CD14-positive monocyte (primary cell): ENCODE measurements at regions not wholly inside any gene's neighbourhood (a gene's known extent, or its start where the extent isn't known, plus 50 kb on each side); places are given as distances from the start of the nearest gene placed in this dataset.

ENCODE experiments used
- DNase-seq, 3 donors: peaks; one replicate each; pipeline ENCODE4 v3.0.0-alpha.2; 2011 to 2022
- H2AFZ ChIP-seq: 2 replicates; pipeline ENCODE4 v1.6.0; 2012; ENCODE audit warnings: mild to moderate bottlenecking, low read depth, low read length, inconsistent platforms; ENCODE audit not compliant: insufficient read depth, poor library complexity, severe bottlenecking
- H3K27ac ChIP-seq, 2 donors: 1 replicate in 1 of 2; 2 replicates in 1 of 2; pipeline ENCODE4 v1.5.1; 2012 to 2013; ENCODE audit warnings: low read length in 2 of 2, control low read depth in 1 of 2, inconsistent platforms in 1 of 2, low read depth in 1 of 2, mild to moderate bottlenecking in 1 of 2
- H3K27me3 ChIP-seq, 2 donors: one replicate each; pipeline versions ENCODE4 v1.6.0 to v1.6.1; 2011 to 2013; ENCODE audit warnings: low read length in 2 of 2; ENCODE audit not compliant: control insufficient read depth in 2 of 2, insufficient read depth in 2 of 2
- H3K36me3 ChIP-seq, 2 donors: replicated peaks in 1 of 2; 1 replicate in 1 of 2; 2 replicates in 1 of 2; pipeline versions ENCODE4 v1.5.1 to v1.6.1; 2012 to 2013; ENCODE audit warnings: low read length in 2 of 2, control low read depth in 1 of 2, inconsistent platforms in 1 of 2, mild to moderate bottlenecking in 1 of 2; ENCODE audit not compliant: insufficient read depth in 2 of 2, control insufficient read depth in 1 of 2
- H3K4me1 ChIP-seq, 2 donors: 1 replicate in 1 of 2; 2 replicates in 1 of 2; pipeline versions ENCODE4 v1.5.1 to v1.6.1; 2012 to 2013; ENCODE audit warnings: low read length in 2 of 2, control low read depth in 1 of 2, inconsistent platforms in 1 of 2, mild to moderate bottlenecking in 1 of 2, moderate library complexity in 1 of 2; ENCODE audit not compliant: insufficient read depth in 2 of 2, control insufficient read depth in 1 of 2
- H3K4me2 ChIP-seq: replicated peaks from 2 replicates; pipeline ENCODE3; 2012; ENCODE audit warnings: low read length, moderate library complexity, mild to moderate bottlenecking; ENCODE audit not compliant: poor library complexity, severe bottlenecking; ENCODE audit errors: extremely low read depth
- H3K4me3 ChIP-seq, 3 experiments: fragments of 200-600 bp in 1 of 3; sonication (generic) in 1 of 3; replicated peaks in 1 of 3; 1 replicate in 2 of 3; 2 replicates in 1 of 3; pipeline ENCODE4 v1.5.1; 2011 to 2013; ENCODE audit warnings: low read length in 3 of 3, mild to moderate bottlenecking in 3 of 3, control low read depth in 2 of 3, low read depth in 2 of 3, inconsistent platforms in 1 of 3, moderate library complexity in 1 of 3
- H3K79me2 ChIP-seq: 2 replicates; pipeline ENCODE4 v1.6.0; 2012; ENCODE audit warnings: mild to moderate bottlenecking, control low read depth, inconsistent platforms, low read length, moderate library complexity; ENCODE audit not compliant: insufficient read depth
- H3K9ac ChIP-seq: 2 replicates; pipeline ENCODE4 v1.6.0; 2017; ENCODE audit warnings: low read length, mild to moderate bottlenecking; ENCODE audit not compliant: insufficient read depth, poor library complexity, severe bottlenecking
- H3K9me3 ChIP-seq, 2 donors: replicated peaks in 1 of 2; 1 replicate in 1 of 2; 2 replicates in 1 of 2; pipeline versions ENCODE4 v1.5.1 to v1.6.1; 2012 to 2013; ENCODE audit warnings: low read length in 2 of 2, control low read depth in 1 of 2; ENCODE audit not compliant: control insufficient read depth in 1 of 2, insufficient read depth in 1 of 2
- H4K20me1 ChIP-seq: 2 replicates; pipeline ENCODE4 v1.6.0; 2012; ENCODE audit warnings: mild to moderate bottlenecking, low read length, control low read depth, moderate library complexity; ENCODE audit not compliant: insufficient read depth
- H3K27ac Mint-ChIP-seq, 7 donors: one replicate each; pipeline ENCODE4 v1.8.0; 2020; ENCODE audit warnings: mild to moderate bottlenecking in 7 of 7, mixed read lengths in 7 of 7, moderate library complexity in 6 of 7, inconsistent platforms in 2 of 7
- H3K27me3 Mint-ChIP-seq, 3 donors: one replicate each; pipeline ENCODE4 v1.8.0; 2021 to 2022; ENCODE audit warnings: low read depth in 3 of 3, mild to moderate bottlenecking in 3 of 3, mixed read lengths in 3 of 3, moderate library complexity in 3 of 3, inconsistent platforms in 1 of 3
- H3K36me3 Mint-ChIP-seq, 2 donors: one replicate each; pipeline ENCODE4 v1.8.0; 2020; ENCODE audit warnings: mixed read lengths in 2 of 2, inconsistent platforms in 1 of 2, mild to moderate bottlenecking in 1 of 2
- H3K4me1 Mint-ChIP-seq: one replicate; pipeline ENCODE4 v1.8.0; 2020; ENCODE audit warnings: mild to moderate bottlenecking, mixed read lengths
- H3K4me3 Mint-ChIP-seq, 2 donors: one replicate each; pipeline ENCODE4 v1.8.0; 2020; ENCODE audit warnings: mild to moderate bottlenecking in 2 of 2, mixed read lengths in 2 of 2, moderate library complexity in 1 of 2
- H3K9me3 Mint-ChIP-seq, 7 donors: one replicate each; pipeline ENCODE4 v1.8.0; 2020 to 2022; ENCODE audit warnings: mixed read lengths in 7 of 7, mild to moderate bottlenecking in 6 of 7, moderate library complexity in 6 of 7, inconsistent platforms in 2 of 7
- WGBS: methylation state at CpG from one replicate; pipeline ENCODE4 v1.1.5; 2013; ENCODE audit warnings: missing lambda C conversion rate; ENCODE audit not compliant: insufficient coverage; 5-methylcytosine and 5-hydroxymethylcytosine counted together
- intact Hi-C, 2 donors: fragments of 100-400 bp; cut with micrococcal nuclease; formaldehyde crosslinking; loops; one replicate each; pipeline versions ENCODE4 v1.15.0 to v1.15.1; 2023
- TF ChIP-seq, protein P1 (sequence below): fragments of 200-600 bp; IDR thresholded peaks from one replicate; pipeline ENCODE4 v1.8.0; 2022; ENCODE audit warnings: antibody characterized with exemption, mild to moderate bottlenecking

- Mint-ChIP-seq H3K4me1 (no peaks in the 10 kb centered on the region), H3K27me3 (no peaks in the 10 kb centered on the region), H3K9me3 (peaks cover 0 to 11% (median 2%) of the 10 kb centered on the region in 7 donors), H3K4me3 (no peak overlapping the region), H3K27ac (no peak overlapping the region), H3K36me3 (no peaks in the 10 kb centered on the region)
- Histone ChIP-seq H3K4me1 (no peaks in the 10 kb centered on the region), H3K36me3 (no peaks in the 10 kb centered on the region), H3K4me2 (no peak overlapping the region), H3K9ac (no peak overlapping the region), H4K20me1 (no peaks in the 10 kb centered on the region), H3K27ac (no peak overlapping the region), H3K79me2 (no peaks in the 10 kb centered on the region), H2AFZ (no peak overlapping the region), H3K9me3 (peaks cover 0 to 10% of the 10 kb centered on the region in 2 donors), H3K4me3 (no peak overlapping the region), H3K27me3 (no peaks in the 10 kb centered on the region)
- DNase-seq, result no peak
- intact Hi-C loops, result no loop called here
- 79% methylated on average over 1 of the region's 3 CpGs for WGBS
- TF ChIP-seq, protein P1, sequence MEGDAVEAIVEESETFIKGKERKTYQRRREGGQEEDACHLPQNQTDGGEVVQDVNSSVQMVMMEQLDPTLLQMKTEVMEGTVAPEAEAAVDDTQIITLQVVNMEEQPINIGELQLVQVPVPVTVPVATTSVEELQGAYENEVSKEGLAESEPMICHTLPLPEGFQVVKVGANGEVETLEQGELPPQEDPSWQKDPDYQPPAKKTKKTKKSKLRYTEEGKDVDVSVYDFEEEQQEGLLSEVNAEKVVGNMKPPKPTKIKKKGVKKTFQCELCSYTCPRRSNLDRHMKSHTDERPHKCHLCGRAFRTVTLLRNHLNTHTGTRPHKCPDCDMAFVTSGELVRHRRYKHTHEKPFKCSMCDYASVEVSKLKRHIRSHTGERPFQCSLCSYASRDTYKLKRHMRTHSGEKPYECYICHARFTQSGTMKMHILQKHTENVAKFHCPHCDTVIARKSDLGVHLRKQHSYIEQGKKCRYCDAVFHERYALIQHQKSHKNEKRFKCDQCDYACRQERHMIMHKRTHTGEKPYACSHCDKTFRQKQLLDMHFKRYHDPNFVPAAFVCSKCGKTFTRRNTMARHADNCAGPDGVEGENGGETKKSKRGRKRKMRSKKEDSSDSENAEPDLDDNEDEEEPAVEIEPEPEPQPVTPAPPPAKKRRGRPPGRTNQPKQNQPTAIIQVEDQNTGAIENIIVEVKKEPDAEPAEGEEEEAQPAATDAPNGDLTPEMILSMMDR, result no peak
These were observed 346.2 kb upstream of the IMPG1 start for GRCh38 chr6:76418560-76419223.

GRCh38 chr6:76416821-76417605, 344.6 kb upstream of the IMPG1 start:
- TF ChIP-seq, protein P1, result no peak
- Histone ChIP-seq H3K9me3 (peaks cover 0 to 10% of the 10 kb centered on the region in 2 donors), H3K4me3 (no peak overlapping the region), H3K4me1 (no peaks in the 10 kb centered on the region), H3K27me3 (no peaks in the 10 kb centered on the region), H2AFZ (no peak overlapping the region), H3K79me2 (no peaks in the 10 kb centered on the region), H3K36me3 (no peaks in the 10 kb centered on the region), H3K4me2 (no peak overlapping the region), H4K20me1 (no peaks in the 10 kb centered on the region), H3K9ac (no peak overlapping the region), H3K27ac (no peak overlapping the region)
- no peaks in the 10 kb centered on the region for H3K4me1 Mint-ChIP-seq
- H3K27ac Mint-ChIP-seq, result no peak overlapping the region
- no peak for DNase-seq
- H3K27me3 Mint-ChIP-seq, result no peaks in the 10 kb centered on the region
- no peak overlapping the region for H3K4me3 Mint-ChIP-seq
- H3K36me3 Mint-ChIP-seq, result no peaks in the 10 kb centered on the region
- intact Hi-C loops, result no loop called here
- WGBS, result 63% methylated on average over 2 of the region's 5 CpGs
- H3K9me3 Mint-ChIP-seq, result peaks cover 0 to 11% (median 2%) of the 10 kb centered on the region in 7 donors
